ENCODE measurements at regions not wholly inside any gene's neighbourhood (a gene's known extent, or its start where the extent isn't known, plus 50 kb on each side); places are given as distances from the start of the nearest gene placed in this dataset.

DNA sequence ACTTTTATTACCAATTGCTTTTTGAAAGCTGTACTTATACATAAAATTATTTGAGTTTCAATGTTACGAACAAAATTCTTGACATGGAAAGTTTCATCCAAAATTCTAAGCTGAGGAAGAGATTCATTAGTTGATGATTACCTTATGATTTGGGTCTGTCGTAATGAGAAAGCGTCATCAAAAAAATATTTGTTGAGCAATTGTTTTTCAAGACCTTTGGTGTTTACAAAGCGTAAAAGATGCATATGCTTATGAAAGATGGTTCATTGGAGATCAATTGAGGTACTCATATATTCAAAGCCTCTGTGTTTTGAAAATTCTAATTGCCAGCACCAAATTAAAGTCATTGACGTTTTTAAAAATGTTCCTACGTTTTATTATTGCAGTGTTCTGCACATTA is 110.5 kb upstream of the DOK5 start:
- DNase-seq = no peak

DNA sequence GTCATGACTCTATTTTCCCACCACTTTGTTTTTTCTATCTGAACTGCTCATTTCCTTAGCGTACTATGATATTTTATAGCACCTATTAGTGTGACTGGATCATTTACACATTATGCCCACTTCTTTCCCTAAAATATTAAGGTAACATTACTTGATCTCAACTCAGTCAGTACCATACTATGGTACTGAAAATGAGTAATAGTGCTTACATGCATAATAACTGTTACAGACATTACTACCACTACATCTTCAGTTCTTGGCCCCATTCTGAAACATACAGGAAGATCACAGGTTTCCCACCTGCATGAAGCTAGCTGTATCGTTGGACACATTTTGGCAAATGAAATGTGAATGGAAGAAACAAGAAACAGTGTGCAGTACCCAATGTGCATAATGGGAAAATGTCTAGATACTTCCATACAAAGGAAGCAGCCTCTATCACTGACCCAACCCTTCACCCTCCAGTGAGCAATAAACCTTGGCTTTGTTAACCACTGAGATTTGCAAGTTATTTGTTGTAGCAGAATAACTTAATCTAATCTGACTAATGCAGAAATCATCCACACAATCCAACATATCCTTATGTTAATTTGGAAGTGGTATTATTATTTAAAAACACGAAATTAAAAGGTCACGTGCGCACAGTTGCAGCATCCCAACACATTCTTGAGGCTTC is 108.6 kb upstream of the DOK5 start:
- no peak for DNase-seq

DNA sequence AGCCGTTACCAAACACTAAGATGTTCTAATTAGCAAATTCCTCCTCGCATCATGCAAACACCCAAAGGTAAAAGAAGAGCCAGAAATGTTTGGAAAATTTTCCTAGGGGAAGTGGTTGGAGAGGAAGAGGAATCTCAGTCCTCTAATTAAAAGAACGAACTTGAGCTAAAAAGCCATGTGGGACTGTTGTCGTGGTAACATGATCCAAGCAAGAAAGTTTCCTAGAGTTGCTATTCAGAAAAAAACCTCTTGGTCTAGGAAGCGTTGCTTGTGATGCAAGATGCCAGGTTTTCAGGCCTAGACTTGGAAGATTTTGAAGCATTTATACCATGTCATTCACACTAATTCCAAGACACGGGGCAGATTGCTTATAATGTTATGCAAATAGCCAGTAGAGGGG is 106.8 kb upstream of the DOK5 start:
- no peak for DNase-seq

DNA sequence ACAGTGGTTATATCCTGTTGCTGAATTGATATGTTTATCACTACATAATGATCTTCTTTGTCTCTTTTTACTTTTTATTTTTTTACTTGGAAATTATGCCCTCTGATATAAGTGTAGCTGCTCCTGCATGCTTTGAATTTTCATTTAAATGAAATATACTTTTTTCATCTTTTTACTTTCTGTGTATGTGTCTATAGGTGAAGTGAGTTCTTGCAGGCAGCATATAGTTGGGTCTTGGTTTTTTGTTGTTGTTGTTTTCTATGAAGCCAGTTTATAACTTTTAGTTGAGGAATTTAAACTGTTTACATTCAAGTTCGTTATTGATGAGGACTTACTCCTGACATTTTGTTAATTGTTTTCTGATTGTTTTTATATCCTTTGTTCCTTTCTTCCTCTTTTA is 103.1 kb upstream of the DOK5 start:
- DNase-seq = no peak

DNA sequence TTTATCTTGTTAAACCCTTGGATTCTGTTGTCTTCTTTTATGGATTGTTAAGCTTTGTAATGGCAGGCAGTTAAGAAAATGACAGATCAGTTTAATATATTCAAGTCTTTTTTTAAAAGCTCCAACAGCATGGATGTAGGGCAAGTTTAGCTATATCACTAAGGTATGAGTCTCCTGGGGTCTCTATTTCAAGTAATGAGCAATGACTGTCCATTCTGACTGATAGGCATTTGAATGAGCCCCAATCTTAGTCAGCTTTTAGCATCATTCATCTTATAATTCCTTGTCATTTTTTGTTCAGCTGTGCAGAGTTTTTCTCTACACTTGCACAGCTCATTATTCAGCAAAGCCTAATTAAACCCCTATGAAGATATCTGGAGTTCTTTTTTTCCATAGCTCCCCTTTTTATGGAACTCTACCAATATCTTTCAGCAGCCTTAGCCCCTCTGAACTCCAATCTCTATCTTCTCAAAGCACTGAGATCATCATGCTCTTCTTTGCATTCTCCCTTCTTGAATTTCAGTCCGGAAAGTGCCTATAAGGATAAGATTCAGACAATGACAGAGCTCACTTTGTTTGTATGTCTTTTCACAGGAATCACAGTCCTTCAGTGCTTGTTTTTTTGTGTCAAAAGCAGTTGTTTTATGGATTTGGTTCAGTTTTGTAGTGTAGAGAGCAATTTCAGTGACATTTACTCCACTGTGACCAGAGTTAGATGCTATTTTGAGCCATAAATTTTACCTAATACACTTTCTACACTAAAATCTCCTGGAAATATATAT is 97.2 kb upstream of the DOK5 start:
- DNase-seq = no peak

DNA sequence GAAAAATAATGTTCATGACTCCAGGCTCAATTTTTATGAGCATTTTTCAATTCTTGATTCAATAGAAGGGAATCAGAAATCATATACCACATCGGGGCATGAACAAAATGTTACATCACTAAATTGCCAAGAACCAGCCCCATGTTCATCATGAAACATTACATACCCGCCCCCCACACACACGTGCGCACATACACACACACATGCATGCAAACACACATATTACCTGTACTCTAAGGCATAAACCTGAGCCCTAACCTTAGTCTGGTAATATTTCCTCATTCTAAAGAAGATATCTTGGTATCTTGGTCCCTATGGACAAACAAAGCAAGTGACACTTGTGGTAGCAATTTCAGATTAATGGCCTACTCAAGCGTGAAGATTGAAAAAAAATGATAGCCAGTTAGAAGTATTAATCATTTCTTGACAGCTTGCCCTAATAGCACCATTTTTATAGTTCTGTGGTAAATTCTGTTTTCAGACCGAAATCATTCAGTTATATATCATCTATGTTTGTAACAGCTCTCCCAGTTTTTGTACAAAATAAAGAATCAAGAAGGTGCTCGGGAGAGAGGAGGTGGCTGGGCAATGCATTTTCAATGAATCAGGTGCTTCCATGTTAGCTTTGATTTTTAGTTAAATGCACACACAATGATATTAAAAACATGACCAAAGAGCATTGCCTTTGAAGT is 95.4 kb upstream of the DOK5 start:
- DNase-seq = no peak

DNA sequence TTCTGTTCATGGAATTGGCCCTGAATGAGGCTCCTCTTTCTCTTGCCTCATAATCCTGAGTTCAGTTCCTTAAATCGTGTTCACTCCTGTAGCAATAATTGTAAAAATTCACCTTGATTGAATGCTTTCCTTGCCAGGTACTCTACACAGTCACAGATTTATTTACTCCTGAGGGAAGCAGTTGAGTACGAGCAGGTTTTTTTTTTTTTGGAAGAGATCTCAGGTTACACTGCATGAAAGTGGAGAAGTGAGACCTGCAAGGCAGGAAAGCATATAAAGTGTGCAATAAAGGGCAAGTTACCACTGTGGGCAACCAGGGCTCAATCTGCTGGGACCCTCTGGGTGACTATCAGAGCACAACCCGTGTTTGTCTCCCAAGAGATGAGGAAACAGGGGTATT is 93.0 kb upstream of the DOK5 start:
- no peak for DNase-seq

DNA sequence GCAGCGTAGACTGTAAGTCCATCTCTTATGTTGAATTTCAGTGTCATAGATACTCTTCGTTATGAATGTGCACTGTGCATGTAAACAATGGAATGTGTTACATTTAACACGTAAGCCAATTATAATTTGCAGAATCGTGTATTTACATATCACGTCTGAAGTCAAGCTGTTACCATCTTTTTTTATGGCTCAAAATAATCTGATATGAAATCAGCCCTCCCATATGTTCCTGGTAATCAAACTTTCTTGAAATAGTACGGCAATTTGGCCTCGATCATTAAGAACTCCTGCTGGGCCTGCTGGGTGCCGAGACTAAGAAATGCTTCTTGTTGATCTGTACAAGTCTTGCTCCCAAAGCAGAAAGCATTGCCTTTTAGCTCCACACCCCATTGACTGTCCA is 89.6 kb upstream of the DOK5 start:
- no peak for DNase-seq

DNA sequence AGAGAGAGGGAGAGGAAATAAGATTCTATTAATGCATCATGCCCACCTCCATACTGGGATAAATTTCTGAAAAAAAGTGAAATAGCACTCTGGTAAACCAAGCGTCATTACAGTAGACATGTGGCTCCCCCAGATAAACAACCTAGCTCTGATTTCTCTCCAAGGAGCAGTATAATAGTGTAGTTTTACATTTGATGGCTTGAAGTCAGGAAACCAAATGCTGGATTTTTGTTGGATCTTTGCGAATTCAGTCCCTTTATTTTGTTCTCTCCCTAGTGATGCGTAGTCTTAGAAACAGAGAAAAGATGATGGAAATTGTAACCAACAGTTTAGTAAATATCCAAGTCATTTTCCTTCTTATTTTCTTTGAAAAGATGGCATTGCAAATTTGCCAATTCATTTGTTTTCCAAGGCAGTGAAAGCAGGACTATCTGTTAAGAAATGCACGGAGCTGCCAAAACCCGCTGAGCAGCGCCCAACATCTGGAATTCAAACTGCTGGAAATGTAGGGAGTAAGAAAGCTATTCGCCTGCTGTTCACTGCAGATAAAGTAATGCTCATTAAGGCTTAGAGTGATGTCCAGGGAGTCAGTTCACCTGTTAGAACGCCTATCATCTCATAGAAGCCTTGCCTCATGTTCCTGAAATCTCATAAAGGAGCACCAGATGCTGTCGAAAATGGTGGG is 85.7 kb upstream of the DOK5 start:
- DNase-seq = no peak

DNA sequence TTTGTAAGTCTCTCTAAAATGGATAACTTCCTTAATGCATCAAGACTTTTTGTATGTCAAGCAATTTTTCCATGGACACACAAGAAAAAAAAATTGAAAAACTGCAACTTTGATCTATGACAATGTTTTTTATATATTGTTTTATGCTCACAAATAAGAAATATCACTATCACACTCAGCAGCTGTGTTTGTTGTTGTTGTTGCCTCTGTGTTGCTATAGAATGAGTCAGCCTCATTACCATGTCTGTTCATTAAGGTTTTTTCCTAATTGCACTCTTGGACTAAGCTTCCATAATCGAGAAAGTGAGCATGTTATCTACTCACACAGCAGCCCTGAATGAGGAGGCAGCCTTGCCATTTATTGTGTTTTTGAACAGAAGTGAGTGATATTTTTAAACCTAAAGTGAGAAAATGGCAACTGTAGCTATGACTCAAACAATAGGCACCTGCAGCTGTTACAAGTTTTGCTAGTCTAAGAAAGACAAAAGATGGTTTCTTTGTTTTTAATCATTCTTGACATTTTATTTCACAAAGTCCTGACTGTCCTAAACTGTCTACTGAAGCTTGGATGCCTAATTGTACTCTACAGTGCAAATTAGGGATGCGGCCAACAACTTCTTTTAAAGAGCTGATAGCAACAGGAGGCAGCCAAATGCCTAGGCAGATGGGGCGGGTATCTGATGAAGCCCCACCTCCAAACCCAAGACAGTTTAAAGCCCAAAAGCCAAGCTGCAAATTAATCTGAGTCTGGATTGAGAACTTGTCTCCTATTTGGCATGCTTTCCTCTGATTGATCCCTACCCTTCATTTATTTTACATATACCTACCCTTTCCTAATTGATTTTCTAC is 77.9 kb upstream of the DOK5 start:
- DNase-seq = no peak

DNA sequence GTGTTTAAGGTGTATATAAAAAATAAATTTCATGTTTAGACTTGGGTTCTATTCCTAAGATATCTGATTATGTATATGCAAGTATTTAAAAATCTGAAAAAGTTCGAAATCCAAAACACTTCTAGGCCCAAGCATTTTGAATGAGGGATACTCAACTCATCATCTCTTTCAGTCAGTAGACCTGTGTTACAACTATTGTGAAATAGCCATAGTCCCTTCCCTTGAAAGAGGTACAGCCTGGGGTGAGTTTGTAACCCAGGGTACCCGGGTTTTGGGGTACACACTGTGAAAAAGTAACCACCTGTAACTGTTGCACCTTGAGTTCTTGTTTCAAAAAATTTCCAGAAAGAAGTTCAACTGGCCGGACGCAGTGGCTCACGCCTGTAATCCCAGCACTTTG is 76.6 kb upstream of the DOK5 start:
- no peak for DNase-seq

DNA sequence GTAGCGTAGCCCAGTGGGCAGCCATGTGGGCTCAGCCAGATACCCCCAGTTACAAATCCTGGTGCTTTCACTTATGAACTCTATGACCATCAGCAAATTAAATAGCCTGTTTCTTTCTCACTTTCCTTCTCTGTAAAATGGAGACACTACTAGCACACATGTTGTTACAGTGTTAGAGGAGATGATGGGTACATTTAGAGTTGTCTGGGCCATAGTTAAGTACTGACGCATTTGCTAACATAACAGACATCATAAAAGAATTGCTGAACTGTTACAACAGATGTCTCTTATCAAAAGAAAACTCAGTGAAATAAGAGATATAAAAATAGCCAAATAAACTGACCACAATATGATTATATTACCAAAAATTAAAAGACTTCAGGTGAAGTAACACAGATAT is 69.9 kb upstream of the DOK5 start:
- no peak for DNase-seq

DNA sequence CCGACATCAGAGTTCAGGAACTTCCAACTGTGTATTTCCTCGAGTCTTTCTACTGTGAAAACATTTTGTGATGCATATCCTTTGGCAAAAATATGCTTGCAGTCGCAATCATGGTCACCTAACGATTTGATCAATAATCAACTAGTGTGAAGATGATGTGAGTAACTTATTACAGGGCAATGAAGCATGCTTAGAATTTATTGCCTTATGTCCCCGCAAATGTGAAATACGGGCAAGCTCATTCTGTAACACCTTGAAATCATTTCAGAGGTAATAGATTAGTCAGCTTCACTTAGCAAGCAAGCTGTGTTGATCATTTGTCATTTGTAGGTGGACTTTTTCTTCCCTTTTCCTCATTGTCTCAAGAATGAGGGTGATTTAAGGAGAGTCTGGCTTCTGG is 67.9 kb upstream of the DOK5 start:
- DNase-seq = no peak

DNA sequence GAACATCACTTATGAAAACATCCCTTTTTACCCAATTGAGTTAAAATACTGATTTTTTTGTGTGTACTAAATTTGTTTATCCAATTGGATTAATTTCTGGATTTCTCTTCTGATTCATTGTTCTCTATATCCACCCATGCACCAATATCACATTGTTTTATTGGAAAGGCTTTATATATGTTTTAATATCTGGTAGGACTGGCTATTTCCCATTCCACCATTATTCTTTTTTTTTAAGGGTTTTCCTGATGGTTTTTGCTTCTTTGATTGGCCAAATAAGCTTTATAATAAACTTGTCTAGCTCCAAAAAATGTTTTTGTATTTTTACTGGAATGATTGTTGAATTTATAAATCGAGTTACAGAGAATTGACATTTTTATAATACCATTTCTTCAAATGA is 59.4 kb upstream of the DOK5 start:
- DNase-seq = no peak

DNA sequence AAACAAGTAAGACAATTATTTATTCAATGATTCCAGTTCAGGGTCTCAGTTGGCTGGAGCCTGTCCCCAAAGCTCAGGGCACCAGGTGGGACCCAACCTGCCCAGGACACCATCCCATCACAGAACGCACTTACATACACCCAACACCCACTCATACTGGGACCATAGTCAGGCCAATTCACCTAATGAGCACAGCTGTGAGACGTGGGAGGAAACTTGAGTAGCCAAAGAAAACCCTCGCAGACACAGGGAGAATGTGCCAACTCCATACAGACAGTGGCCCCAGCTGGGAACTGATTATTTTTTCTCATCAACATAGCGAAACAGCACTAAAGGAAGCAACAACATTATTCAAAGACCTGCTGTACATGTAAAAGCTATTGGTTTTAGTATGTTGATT is 58.6 kb upstream of the DOK5 start:
- DNase-seq = no peak

DNA sequence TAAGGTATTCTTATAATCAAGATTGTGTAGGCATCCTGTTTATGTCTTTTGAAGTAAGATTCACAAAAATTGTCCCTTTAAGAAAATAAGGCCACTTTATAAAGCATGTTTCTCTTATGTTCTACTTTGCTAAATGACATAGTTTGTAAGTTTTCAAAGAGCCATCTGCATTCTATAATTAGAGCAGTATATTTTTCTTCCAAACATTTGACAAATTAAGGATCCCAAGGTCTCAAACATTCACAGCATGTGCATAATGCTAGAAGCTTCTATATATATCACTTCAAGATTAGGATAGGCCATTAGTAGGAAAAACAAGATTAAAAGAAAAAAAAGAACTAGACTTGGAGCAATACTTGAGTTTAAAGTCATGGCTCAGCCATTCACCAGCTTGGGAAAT is 55.9 kb upstream of the DOK5 start:
- DNase-seq = no peak
